ENCODE measurements at regions not wholly inside any gene's neighbourhood (a gene's known extent, or its start where the extent isn't known, plus 50 kb on each side); places are given as distances from the start of the nearest gene placed in this dataset.

DNA sequence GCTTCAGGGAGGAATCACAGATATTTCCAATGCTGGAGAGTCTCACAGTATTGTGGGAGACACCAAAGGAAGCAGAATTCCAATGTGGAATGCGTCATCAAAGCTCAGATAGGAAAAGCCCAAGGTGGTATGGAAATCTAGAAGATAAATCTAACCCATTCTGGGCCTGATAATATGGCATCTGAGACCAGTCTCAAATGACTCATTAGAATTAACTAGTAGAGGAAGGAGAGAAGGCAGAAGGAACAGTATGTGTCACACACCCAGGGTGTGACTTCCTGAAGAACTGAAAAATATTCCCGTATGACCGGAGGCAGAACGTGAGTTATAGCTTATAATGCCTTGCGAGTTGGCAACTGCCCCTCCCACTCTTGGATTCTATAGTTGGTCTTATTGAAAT is 499.2 kb downstream of the PLPP3 start:
- SMC1A ChIA-PET (ENCODE audit: uncharacterized antibody, unreplicated experiment): interaction anchor here (0.6 to 2.0 kb wide), 5 partner anchors 8 to 244 kb away, joined by 3 to 6 read pairs (median 3); no protein-coding TSS in a partner anchor
- intact Hi-C loops (cut with micrococcal nuclease; ENCODE audit: unreplicated experiment) (no loop called here), in situ Hi-C loops (cut with MboI) (no loop called here)
- 55% methylated on average over 5 of the region's 5 CpGs for WGBS (ENCODE audit: insufficient coverage, insufficient replicate concordance, low lambda C conversion rate, missing lambda C conversion rate)
- Histone ChIP-seq H3K79me2 (ENCODE audit: control insufficient read depth, insufficient read depth, low read length) (no peaks in the 10 kb centered on the region), H3K4me3 (no peak overlapping the region), H3K9me3 (replicated peaks; ENCODE audit: control insufficient read depth, insufficient read depth, low read length) (no peaks in the 10 kb centered on the region), H3K27me3 (replicated peaks in 1 of 2; ENCODE audit: control insufficient read depth in 2 of 2, insufficient read depth in 2 of 2, low read length in 1 of 2) (no peaks in the 10 kb centered on the region), H3K36me3 (ENCODE audit: control insufficient read depth in 2 of 2, insufficient read depth in 2 of 2, low read length in 1 of 2) (no peaks in the 10 kb centered on the region), H2AFZ (ENCODE audit: control insufficient read depth, low read depth, low read length) (no peak overlapping the region), H3K27ac (ENCODE audit: control insufficient read depth, insufficient read depth) (no peak overlapping the region), H3K4me2 (ENCODE audit: control insufficient read depth, insufficient read depth) (no peak overlapping the region), H3K4me1 (ENCODE audit: control insufficient read depth, insufficient read depth, low read length) (no peaks in the 10 kb centered on the region), H3K9ac (ENCODE audit: control insufficient read depth, insufficient read depth, low read length) (no peak overlapping the region), H4K20me1 (ENCODE audit: control insufficient read depth, insufficient read depth) (no peaks in the 10 kb centered on the region)
- DNase-seq (ENCODE audit: low read depth, low spot score) (no peak), FAIRE-seq (no peak), ATAC-seq (no peak)
- RAD21 ChIA-PET (ENCODE audit: unreplicated experiment): no interaction called here
- TF ChIP-seq ETV6 (conservative IDR thresholded peaks at IDR 0.05 in 1 of 2, IDR thresholded peaks at IDR 0.05 in 1 of 2; ENCODE audit: borderline replicate concordance in 1 of 2, low read depth in 1 of 2) (0 out of 4 replicates have a peak, but pooled peaks of 1 of the 2 experiments have one; percentile 19), HDAC6 (IDR thresholded peaks at IDR 0.05; ENCODE audit: unreplicated experiment) (no peak)
- BruUV-seq (replicated peaks): no TSS peak
- CTCF ChIA-PET: interaction anchor here (0.7 kb wide), 1 partner anchor 21 kb away, joined by 3 read pairs; no protein-coding TSS in a partner anchor
- POLR2A ChIA-PET: no interaction called here

DNA sequence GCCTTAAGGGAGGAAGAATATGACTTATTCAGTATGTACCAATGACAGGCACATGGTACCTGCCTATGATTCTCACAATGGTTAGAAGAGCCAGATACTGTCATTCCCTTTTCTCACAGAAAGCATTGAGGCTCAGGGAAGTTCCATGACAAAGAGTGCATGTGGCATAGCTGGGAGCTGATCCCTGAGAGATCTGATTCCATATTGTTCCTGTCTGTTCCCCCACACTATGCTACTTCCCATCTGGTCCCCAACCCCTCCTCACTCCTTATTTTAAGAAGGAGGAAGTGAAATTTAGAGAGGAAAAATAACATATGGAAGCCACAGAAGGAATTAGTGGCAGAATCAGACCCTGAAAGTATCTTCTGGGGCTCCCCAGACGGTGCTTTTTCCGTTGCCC is 500.0 kb downstream of the PLPP3 start:
- ChIA-PET CTCF (no interaction called here), SMC1A (ENCODE audit: uncharacterized antibody, unreplicated experiment) (no interaction called here), POLR2A (no interaction called here), RAD21 (ENCODE audit: unreplicated experiment) (no interaction called here)
- Histone ChIP-seq H3K27me3 (replicated peaks in 1 of 2; ENCODE audit: control insufficient read depth in 2 of 2, insufficient read depth in 2 of 2, low read length in 1 of 2) (no peaks in the 10 kb centered on the region), H3K4me1 (ENCODE audit: control insufficient read depth, insufficient read depth, low read length) (no peaks in the 10 kb centered on the region), H3K36me3 (ENCODE audit: control insufficient read depth in 2 of 2, insufficient read depth in 2 of 2, low read length in 1 of 2) (no peaks in the 10 kb centered on the region), H3K4me2 (ENCODE audit: control insufficient read depth, insufficient read depth) (no peak overlapping the region), H4K20me1 (ENCODE audit: control insufficient read depth, insufficient read depth) (no peaks in the 10 kb centered on the region), H3K9ac (ENCODE audit: control insufficient read depth, insufficient read depth, low read length) (no peak overlapping the region), H2AFZ (ENCODE audit: control insufficient read depth, low read depth, low read length) (no peak overlapping the region), H3K4me3 (no peak overlapping the region), H3K9me3 (replicated peaks; ENCODE audit: control insufficient read depth, insufficient read depth, low read length) (no peaks in the 10 kb centered on the region; the same call in 2 of the 3 replicates), H3K79me2 (ENCODE audit: control insufficient read depth, insufficient read depth, low read length) (no peaks in the 10 kb centered on the region), H3K27ac (ENCODE audit: control insufficient read depth, insufficient read depth) (no peak overlapping the region)
- DNase-seq (ENCODE audit: low read depth, low spot score): no peak
- intact Hi-C loops (cut with micrococcal nuclease; ENCODE audit: unreplicated experiment): no loop called here
- 58% methylated on average over 2 of the region's 2 CpGs for WGBS (ENCODE audit: insufficient coverage, insufficient replicate concordance, low lambda C conversion rate, missing lambda C conversion rate)
- in situ Hi-C loops (cut with MboI): no loop called here
- TF ChIP-seq EZH2 (IDR thresholded peaks at IDR 0.05; ENCODE audit: borderline replicate concordance, control insufficient read depth, low read depth, low read length) (no peak), TBL1XR1 (IDR thresholded peaks at IDR 0.05; ENCODE audit: low read depth, low read length) (no peak), YBX1 (IDR thresholded peaks at IDR 0.05) (no peak)
- no peak for FAIRE-seq
- ATAC-seq: no peak
- no TSS peak for BruUV-seq (replicated peaks)
